DOHH2 (cell line): ENCODE measurements at regions not wholly inside any gene's neighbourhood (a gene's known extent, or its start where the extent isn't known, plus 50 kb on each side); places are given as distances from the start of the nearest gene placed in this dataset.

Experiments
- EZH2phosphoT487 ChIP-seq: fragments of 200-600 bp; sonication (generic); IDR thresholded peaks from 2 replicates; pipeline ENCODE4 v1.6.1; 2017; ENCODE audit warnings: borderline replicate concordance, mild to moderate bottlenecking, antibody characterized with exemption, low read length, moderate library complexity, mixed read lengths
- TF ChIP-seq, protein P1 (sequence below): fragments of 200-600 bp; sonication (generic); IDR thresholded peaks from one replicate; pipeline ENCODE4 v1.5.1; 2014; ENCODE audit warnings: antibody characterized with exemption, mild to moderate bottlenecking, low read depth, low read length; ENCODE audit not compliant: poor library complexity, severe bottlenecking

- TF ChIP-seq, protein P1, sequence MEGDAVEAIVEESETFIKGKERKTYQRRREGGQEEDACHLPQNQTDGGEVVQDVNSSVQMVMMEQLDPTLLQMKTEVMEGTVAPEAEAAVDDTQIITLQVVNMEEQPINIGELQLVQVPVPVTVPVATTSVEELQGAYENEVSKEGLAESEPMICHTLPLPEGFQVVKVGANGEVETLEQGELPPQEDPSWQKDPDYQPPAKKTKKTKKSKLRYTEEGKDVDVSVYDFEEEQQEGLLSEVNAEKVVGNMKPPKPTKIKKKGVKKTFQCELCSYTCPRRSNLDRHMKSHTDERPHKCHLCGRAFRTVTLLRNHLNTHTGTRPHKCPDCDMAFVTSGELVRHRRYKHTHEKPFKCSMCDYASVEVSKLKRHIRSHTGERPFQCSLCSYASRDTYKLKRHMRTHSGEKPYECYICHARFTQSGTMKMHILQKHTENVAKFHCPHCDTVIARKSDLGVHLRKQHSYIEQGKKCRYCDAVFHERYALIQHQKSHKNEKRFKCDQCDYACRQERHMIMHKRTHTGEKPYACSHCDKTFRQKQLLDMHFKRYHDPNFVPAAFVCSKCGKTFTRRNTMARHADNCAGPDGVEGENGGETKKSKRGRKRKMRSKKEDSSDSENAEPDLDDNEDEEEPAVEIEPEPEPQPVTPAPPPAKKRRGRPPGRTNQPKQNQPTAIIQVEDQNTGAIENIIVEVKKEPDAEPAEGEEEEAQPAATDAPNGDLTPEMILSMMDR, result no peak
- no peak for TF ChIP-seq EZH2phosphoT487
Measured at GRCh38 chr1:201741763-201742342, 87.1 kb upstream of the IPO9 start.
